ENCODE measurements at regions not wholly inside any gene's neighbourhood (a gene's known extent, or its start where the extent isn't known, plus 50 kb on each side); places are given as distances from the start of the nearest gene placed in this dataset. TPM values are rescaled to one million over a fixed set of nuclear protein-coding genes. Genes with fewer than 3 reads are reported as not detected.

DNA sequence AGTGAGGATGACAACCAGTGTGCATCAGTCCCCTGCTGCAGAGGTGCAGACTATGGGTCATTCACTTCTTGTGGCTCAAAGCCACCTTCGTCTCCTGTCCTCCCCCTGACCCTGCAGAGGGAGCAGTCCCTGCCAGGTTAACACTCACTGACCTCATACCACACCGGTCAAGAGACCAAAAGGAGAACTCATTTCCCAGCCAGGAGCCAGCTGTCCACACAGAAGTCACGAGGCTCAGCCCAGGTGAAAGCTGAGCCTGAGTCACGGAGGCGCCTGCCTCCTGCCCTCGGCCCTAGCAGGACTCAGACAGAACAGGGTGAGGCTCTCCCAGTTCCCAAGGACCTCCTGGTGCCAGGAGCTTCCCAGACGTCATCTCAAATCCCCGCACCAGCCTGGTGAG, 103.7 kb downstream of the MN1 start:
- H4K8ac ChIP-seq (ENCODE audit: low read length): no peak overlapping the region
- no peak overlapping the region for H3K18ac ChIP-seq (ENCODE audit: low read depth in 1 of 2, low read length in 2 of 2)
- H3K4me1 ChIP-seq (ENCODE audit: control insufficient read depth, insufficient read depth, low read depth, low read length): peaks cover 8% of the 10 kb centered on the region
- H3K9me3 ChIP-seq (ENCODE audit: control insufficient read depth, low read length): peaks cover 14% of the 10 kb centered on the region
- no peak overlapping the region for H4K91ac ChIP-seq (ENCODE audit: low read length)
- DNase-seq: no peak
- no peak overlapping the region for H3K4ac ChIP-seq (ENCODE audit: low read depth in 1 of 2, low read length in 2 of 2)
- no peak overlapping the region for H3K9ac ChIP-seq (ENCODE audit: low read length)
- no peak overlapping the region for H2AFZ ChIP-seq (ENCODE audit: low read depth, low read length)
- peaks cover 7 to 8% of the 10 kb centered on the region in 2 experiments for H3K27me3 ChIP-seq (ENCODE audit: control insufficient read depth in 1 of 2, insufficient read depth in 1 of 2, low read length in 2 of 2)
- no peaks in the 10 kb centered on the region for H3K79me1 ChIP-seq (replicated peaks; ENCODE audit: low read length, poor library complexity, severe bottlenecking)
- WGBS: 89% methylated on average over 8 of the region's 8 CpGs
- H2BK15ac ChIP-seq (ENCODE audit: low read depth, poor library complexity, severe bottlenecking): no peak overlapping the region
- H2BK12ac ChIP-seq (ENCODE audit: low read length in 2 of 2): no peak overlapping the region
- H2BK5ac ChIP-seq (ENCODE audit: low read depth, low read length, poor library complexity, severe bottlenecking): no peak overlapping the region
- H3K27ac ChIP-seq (ENCODE audit: low read length, poor library complexity, severe bottlenecking): no peak overlapping the region
- H3K4me2 ChIP-seq (ENCODE audit: low read length, poor library complexity, severe bottlenecking): no peak overlapping the region
- H3K36me3 ChIP-seq (ENCODE audit: control insufficient read depth in 1 of 2, insufficient read depth in 2 of 2, low read depth in 1 of 2, low read length in 2 of 2): no peaks in the 10 kb centered on the region
- H3K4me3 ChIP-seq (ENCODE audit: insufficient read depth in 1 of 2, low read depth in 1 of 2, low read length in 2 of 2): no peak overlapping the region
- no peak overlapping the region for H2AK5ac ChIP-seq (ENCODE audit: low read length, severe bottlenecking)
- H3K14ac ChIP-seq (ENCODE audit: low read length in 2 of 2): no peak overlapping the region
- H2BK120ac ChIP-seq (ENCODE audit: low read depth, low read length): no peak overlapping the region
- H3K23ac ChIP-seq (ENCODE audit: low read length in 2 of 2): no peak overlapping the region

Small RNAs in the stretch of these regions (small RNA-seq; reads per million reads assigned to genes)
- gene RNU6-1066P (ENCODE audit: low read depth): not detected
